Gastroesophageal sphincter (tissue), 3 donors: ENCODE measurements at regions not wholly inside any gene's neighbourhood (a gene's known extent, or its start where the extent isn't known, plus 50 kb on each side); places are given as distances from the start of the nearest gene placed in this dataset.

ENCODE experiments used
- EP300 ChIP-seq: sonication (generic); formaldehyde crosslinking; IDR thresholded peaks from one replicate; pipeline ENCODE4 v1.6.1; 2017; ENCODE audit warnings: antibody characterized with exemption, mild to moderate bottlenecking
- POLR2A ChIP-seq, 2 donors: fragments of 450-650 bp; IDR thresholded peaks; one replicate each; pipeline ENCODE4 v1.6.1; 2017; ENCODE audit warnings: antibody characterized with exemption in 2 of 2, mild to moderate bottlenecking in 2 of 2, moderate library complexity in 1 of 2
- POLR2AphosphoS5 ChIP-seq: sonication (generic); formaldehyde crosslinking; IDR thresholded peaks from one replicate; pipeline ENCODE4 v1.6.1; 2017; ENCODE audit warnings: antibody characterized with exemption
- TF ChIP-seq, protein P1 (sequence below), 4 experiments: fragments of 200-600 bp in 2 of 4; fragments of 450-650 bp in 2 of 4; sonication (generic) in 1 of 4; IDR thresholded peaks; one replicate each; pipeline ENCODE4 v1.5.1; 2017 to 2019; ENCODE audit warnings: antibody characterized with exemption in 4 of 4, mild to moderate bottlenecking in 2 of 4, moderate library complexity in 2 of 4

DNA sequence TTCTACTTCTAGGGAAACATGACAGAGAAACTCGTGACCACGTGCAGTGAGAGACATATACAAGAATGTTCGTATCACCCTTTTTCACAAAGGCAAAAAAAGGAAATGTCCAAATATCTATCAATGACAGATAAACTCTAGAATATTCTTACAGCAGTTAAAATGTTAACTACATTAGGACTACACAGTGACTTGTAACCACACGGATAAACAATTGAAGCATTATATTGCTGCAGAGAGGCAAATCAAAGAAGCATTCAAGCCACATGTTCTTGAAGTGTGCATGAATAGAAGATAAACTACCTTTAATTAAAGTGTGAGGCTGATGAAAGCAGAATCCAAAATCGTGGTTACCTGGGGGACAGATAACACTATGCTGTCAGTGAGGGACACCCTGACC, 935.3 kb upstream of the KLHL29 start:
- TF ChIP-seq, protein P1, sequence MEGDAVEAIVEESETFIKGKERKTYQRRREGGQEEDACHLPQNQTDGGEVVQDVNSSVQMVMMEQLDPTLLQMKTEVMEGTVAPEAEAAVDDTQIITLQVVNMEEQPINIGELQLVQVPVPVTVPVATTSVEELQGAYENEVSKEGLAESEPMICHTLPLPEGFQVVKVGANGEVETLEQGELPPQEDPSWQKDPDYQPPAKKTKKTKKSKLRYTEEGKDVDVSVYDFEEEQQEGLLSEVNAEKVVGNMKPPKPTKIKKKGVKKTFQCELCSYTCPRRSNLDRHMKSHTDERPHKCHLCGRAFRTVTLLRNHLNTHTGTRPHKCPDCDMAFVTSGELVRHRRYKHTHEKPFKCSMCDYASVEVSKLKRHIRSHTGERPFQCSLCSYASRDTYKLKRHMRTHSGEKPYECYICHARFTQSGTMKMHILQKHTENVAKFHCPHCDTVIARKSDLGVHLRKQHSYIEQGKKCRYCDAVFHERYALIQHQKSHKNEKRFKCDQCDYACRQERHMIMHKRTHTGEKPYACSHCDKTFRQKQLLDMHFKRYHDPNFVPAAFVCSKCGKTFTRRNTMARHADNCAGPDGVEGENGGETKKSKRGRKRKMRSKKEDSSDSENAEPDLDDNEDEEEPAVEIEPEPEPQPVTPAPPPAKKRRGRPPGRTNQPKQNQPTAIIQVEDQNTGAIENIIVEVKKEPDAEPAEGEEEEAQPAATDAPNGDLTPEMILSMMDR (IDR thresholded peaks at IDR 0.05) = no peak
- no peak for TF ChIP-seq POLR2A (IDR thresholded peaks at IDR 0.05)
- TF ChIP-seq POLR2AphosphoS5 = no peak
- TF ChIP-seq EP300 = no peak
